Esophagus mucosa (tissue), 1 donor: ENCODE measurements at regions not wholly inside any gene's neighbourhood (a gene's known extent, or its start where the extent isn't known, plus 50 kb on each side); places are given as distances from the start of the nearest gene placed in this dataset.

ENCODE experiments used
- ATAC-seq: fragments of 200-7000 bp; cut with Tn5 transposase; one replicate; pipeline ENCODE4 v1.9.1; 2020
- donor health status: DM: yes; HTN: yes; CAD: no.

DNA sequence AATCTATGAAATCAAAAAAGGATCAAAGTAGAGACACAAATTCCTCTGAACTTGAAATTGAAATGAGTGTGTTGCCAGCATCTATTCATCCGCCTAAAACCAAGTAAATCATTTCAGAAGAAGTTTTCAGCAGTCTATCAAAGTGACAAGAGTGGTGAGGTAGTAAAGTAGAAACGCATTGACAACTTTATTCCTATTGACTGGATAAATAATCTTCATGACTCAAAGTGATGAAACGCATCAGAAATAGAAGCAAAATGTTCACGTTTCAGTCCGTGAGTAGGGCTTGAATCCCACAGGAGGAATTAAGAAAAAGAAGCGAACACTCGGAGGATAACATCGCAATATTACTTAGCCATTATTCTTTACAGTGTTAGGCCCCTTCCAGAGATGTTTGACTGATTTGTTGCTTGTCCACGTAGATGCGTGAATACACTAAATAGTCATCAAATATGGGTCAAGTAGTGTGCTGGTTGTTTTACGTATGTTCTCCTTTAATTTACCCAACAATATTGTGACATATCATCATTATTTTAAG is 314.4 kb downstream of the PLK2 start:
- no peak for ATAC-seq

DNA sequence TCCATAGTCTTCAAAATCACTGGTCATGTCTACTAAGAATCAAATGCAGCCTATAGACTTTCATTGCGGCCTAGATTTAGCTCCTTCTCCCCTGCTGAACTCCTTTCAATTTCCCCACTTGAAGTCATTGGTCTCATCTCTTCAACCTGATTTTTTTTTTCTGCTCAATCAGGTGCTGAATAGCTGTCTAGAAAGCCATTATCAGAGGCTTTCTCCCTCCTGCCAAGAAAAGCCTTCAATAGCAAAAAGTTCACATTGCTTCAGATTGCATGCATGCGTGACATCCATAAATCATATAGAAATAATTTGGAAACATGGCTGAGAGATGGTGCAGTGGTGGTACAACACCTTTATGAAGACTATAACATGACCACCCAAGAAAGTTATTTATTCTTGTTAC is 316.2 kb downstream of the PLK2 start:
- ATAC-seq = no peak

DNA sequence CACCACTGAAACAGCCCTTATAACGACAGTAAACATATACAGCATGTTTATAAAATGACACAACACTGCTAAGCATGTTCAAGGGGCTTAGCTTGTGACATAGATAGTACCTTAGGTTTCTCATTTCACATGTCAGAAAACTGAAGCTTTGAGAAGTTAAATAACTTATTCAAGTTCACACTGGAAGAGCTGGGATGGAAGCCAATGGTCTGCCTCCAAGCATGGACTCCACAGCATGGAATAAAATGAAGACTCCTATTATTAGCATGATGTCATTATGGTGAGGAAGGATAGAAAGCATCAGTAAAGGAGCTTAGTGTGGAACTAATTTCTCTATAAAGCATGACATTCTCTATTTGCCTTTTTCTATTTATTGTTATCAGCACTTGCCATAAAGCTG is 316.7 kb downstream of the PLK2 start:
- no peak for ATAC-seq

DNA sequence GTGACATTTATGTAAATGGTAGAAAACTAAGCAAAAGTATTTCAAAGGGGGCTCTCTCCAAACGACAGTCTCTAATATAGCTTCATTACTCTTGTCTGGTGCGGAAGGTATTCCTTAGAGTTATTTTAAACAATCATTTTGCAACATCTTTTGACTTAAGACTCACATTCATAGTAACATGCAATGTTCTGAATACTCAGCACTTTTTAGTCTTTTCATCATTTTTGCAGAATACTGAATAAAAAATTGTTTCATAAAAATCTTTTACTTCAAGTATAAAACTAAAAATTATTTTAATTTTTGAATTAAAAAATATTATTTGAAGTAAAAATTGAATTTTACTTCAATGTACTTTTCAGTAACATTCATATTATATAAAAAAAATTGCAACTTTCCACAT is 321.1 kb downstream of the PLK2 start:
- no peak for ATAC-seq

DNA sequence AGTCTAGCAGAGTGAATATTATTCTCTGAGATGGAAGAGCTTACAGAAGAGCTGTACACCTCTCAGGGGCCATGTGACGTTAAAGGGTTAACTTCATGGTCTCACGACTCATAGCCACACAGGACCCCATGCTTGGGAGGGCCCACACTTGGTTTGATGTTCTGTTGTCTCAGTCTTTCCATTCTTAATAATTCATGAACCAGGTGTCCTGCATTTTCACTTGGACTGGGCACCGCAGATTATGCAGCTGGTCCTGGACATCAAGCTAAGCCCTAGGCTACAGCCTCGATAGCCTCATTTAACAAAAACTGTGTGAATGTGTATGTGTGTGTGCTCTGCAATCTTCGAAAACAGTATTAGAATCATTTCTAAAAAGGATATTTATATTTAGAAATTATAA is 323.5 kb downstream of the PLK2 start:
- no peak for ATAC-seq

DNA sequence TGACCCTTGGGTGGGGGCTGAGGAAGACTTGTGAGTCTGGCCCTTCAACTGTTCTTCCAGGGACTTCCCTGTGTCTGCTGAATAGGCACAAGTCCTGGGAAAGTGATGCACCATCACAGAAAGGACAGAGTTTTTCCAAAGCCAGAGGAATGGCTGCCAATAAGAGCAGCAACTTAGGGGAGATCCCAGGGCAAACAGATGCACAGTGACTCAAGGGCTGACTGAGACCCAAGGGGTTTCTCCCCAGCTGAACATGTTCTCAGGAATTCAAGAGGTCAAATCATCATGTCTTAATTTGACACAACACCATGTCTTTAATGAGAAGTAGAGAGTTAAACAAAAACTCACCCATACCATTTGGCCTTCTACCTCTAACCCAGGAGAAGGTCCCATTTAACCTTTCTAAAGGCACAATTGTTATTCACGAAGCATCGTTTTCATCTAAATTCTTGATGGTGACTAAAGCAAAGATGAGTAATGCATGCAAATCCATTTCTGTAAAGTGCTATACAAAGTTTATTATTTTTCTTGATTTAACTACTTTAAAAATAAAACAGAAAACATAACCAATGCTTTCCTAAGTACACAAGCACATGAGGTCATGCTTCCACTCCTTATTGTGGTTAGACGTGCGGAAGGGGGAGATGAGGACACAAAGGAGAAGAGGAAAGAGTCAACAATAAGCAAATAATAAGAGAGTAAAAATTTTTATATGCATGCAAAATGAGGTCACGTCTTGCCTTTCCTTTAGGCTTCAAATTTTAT is 324.1 kb downstream of the PLK2 start:
- ATAC-seq = no peak

DNA sequence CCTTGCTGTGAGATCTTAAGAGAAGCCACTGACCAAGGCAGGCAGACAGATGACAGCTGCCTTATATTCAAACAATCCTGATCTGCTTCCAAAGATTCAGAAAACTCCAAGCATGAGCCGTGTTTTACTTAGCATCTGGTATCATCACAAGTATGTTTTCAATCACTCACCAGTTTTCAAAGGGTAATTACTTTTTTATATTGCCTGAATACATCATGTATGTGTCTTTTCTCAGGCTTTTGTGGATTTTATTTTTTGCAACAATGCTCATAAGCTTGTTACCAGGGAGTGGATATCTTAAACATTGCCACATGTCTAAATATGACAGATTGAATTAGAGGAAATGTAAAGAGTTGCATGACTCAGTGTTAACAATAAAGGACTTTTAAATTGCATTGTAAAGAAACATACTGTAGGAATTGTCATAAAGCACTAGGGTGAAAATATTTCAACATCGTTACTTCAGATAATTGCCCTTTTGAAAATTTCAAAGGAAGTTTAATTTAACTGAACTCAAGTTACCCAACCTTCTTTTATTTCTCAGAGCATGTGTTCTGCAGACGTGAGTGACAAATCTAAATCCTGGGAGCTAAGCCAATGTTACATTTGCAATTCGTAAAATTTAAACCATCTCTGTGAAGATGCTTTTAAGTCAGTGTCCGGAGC is 326.1 kb downstream of the PLK2 start:
- ATAC-seq = peak; percentile 98

DNA sequence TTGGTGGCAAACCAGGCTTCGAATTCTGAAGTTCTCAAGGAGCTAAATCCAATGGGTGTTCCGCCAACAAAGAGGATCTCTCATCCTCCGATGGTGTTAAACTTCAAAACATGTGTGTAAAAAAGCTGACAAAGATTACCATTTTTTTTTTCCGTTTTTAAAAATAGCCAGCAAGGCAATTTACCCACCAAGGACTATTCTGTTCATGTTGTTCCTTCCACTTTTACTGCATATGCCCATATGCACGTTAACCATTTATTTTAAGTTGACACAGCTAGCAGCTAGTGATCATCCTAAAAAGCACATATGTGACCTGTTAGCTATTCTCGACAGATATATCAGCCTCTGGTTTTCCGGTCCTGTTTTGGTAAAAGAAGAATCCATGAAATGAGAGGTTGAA is 326.7 kb downstream of the PLK2 start:
- ATAC-seq = no peak

DNA sequence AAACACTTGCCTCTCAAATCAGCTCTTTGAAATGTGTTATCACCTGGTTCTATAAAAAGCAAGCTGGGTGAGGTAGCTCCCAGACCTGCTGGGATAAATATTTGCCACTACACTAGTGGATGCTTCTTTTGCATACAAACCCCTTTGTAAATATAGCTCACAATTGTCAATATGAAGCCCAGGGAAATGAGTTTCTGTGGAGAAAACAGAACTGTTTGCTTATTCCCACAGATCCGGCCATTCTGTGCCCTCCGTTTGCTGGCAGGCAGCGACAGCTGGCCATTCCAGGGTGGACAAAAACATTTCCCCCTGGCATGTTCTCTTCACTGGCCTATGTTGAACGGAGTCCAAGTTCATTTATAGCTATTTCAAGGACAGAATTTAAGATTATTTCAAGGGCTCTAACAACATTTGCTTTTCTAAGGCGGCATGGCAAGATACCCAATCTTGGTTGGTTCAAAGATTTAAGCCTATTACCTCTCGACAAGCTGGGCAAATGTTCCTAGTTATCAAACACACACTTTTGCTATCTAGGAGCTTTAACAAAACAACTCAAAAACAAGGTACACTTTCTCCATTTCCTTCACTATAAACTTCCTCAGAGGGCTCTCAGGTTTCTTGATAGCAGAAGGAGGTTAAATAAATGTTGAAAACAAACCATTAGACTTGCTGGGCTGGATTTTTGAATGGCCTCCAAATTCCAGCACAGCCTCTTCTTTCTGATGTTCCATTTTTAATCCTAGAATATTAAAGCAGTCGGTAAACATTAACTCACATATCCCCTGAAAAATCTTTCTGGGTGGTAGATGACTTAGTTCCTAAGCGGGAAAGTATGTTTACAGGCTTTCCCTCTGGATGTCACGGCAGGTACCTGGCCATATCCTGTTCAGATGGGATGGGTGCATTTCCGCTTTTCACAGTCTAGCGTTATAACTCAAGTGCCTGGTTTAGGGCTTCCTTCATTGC is 332.3 kb downstream of the PLK2 start:
- ATAC-seq = no peak

DNA sequence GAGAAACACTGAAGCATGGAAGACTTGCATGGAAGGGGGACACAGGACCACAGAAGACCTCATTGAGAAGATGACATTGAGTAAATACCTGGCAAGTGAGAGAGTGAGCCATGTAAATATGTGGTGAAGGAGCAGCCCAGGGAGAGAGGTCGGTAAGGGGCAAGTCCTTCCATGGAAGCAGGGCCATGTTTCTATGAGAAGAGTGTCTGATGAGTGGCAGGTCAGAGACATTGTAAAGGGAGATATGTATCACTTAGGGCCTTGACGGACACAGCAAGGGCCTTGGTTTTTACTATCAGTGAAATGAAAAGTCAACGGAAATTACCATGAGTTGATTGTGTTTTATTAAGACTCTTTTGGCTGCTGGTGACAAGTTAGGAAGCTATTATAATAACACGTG is 336.4 kb downstream of the PLK2 start:
- no peak for ATAC-seq

DNA sequence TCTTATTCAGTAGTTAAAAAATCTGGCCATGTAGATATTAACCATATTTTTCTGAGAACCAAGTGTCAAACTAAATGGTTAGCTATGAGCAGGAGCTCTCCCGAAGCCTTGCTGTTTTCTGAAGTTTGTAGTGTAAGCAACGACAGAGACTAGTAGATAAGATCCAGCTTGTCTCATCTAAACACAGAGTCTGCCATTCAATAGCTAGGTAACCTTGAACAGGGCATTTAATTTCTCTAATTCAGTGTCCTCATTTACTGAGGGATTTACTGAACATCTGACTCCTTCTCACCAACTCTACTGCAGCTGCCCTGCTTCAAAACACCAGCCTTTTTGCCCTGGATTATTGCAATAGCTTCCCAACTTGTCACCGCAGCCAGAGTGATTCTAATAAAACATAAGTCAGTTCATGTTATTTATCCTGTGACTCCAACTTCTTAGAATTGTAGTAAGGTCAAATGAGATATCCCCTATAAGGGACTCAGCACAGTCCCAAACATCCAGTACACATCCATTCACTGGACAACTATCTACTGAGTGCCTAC is 337.0 kb downstream of the PLK2 start:
- no peak for ATAC-seq

DNA sequence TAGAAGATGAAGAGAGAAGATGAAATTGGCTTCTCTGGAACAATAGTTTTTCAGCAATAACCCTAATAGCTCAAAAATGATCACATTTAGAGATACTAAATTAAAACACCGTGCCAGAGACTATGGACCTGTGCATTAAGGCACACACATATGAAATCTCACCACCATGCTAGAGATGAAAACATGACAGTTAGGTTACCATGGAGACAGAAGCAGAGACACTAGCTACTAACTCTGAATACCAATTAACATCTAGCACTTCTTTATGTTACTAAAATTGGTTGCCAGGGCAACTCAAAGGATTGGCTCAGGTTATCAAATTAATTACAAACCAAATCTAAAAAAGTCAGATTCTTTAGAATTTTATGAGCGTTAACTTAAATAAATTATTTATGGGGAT is 337.7 kb downstream of the PLK2 start:
- ATAC-seq = no peak

DNA sequence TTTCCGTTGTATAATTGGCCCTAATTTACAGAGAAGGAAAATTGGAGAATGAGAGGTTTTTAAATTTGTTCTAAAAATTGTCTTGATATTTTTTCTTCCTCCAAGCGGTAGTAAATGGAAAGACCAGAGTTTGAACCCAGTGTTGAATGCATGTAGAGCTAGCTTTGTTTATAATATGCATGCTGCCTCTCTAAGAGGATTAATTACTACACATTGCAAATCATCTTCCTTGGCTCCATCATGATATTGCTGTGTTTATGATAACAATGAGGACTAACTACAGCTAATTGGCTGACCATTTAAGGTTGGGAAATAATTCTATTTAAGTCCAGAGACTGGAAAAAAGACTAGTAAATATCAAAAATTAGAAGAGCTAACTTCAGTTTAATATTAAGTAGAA is 338.5 kb downstream of the PLK2 start:
- ATAC-seq = no peak

DNA sequence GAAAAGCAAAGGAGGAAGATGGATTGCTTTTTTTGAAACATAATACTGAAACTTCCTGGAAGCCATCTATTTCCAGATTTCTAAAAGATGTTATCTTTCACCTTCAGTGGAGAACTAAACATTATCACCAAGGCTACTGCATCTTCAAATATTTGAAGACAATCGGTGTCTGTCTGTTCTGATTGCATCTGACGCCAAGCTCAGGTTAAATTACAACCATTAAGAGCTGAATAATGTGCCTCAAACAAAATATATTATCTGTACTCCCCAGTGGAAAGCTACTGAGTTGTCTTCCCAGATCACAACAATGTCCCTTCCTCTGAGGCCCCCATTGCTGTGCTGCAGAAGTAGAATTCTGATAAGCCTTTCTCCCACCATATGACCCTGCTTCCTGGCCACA is 342.3 kb downstream of the PLK2 start:
- ATAC-seq = no peak

DNA sequence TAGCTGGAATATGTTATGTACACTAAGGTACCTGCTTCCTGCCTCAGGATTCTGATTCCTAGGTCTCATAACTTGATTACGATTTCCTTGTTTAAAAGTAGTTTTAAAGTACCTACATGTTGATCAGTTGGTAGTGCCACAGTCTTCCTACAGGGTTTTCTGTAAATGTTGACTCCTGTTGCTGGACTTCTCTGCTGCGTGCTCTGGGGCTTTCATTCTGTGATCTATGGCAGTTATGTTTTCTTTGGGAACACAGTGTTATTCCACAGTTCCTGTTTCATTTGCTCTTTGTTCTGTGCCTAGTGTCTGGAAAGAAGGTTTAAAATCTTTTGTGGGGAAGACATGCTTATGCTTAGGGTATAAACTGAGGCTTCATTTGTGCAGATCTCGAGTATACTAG is 343.5 kb downstream of the PLK2 start:
- no peak for ATAC-seq

DNA sequence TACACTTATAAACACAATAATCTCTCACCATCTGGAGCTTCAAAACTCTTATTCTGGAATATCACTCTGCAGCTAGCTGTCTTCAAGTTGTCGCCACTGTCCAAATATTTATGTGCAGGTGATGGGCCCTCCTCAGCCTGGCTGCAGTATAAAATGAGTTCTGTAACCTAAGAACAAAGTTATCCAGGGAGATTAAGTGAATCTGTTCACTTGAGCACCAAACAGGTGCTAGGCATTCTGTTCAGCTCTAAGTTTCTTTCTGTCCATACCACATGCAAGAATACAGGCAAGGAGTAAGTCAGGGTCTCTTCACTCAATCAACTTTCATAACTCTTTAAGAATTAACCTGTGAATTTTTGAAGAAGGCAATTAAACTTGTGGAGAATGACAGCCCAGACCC is 344.1 kb downstream of the PLK2 start:
- no peak for ATAC-seq

DNA sequence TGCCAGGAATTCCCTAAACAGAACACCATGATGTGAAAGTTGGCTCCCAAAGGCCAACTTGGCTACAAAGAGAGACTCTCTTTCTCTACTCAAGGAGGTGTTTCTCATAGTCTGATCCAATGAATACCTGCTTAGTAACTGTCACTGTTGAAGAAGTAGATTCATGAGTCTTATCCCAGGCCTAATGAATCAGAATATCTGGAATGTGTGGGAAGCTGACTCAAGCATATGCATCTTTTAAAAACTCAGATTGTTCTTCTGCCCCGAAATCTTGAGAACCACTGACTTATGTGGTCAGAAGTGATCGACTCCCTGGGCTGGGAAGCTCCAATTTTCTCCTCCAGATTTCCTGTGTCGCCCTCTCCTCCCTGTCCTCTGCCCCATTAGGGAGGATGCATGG is 345.6 kb downstream of the PLK2 start:
- ATAC-seq = no peak

DNA sequence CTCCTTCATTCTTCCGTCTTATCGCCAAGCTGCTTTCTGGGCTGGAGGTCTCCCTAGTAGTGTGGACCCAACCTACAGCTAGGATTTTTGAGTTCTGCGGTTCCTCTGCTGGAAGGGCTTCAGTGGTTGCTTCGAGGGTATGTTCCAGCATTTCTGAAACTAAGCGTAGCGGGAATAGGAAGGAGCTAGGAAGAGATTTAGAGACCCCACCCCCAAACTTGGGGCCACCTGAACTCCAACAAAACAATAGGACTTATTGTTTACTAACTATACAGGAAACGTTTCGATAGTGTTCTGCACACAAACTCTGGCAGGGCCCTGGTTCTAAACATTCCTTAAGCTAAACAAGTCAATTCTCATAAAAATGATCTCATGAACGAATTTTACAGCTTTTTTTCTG is 346.7 kb downstream of the PLK2 start:
- no peak for ATAC-seq

DNA sequence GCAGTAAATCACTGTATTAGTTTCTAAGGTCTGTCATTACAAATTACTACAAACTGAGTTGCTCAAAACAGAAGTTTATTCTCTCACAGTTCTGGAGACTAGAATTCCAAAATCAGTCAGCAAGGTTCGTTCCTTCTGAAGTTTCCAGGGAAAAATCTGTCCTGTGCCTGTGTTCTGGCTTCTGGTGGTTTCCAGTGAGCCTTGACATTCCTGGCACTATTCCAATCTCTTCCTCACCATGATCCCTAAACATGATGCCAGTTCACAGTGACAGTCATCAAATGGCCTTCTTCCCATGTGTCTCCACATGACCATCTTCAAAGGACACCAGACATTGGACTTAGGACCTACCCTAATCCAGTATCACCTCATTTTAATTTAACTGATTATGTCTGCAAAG is 351.4 kb downstream of the PLK2 start:
- ATAC-seq = no peak

DNA sequence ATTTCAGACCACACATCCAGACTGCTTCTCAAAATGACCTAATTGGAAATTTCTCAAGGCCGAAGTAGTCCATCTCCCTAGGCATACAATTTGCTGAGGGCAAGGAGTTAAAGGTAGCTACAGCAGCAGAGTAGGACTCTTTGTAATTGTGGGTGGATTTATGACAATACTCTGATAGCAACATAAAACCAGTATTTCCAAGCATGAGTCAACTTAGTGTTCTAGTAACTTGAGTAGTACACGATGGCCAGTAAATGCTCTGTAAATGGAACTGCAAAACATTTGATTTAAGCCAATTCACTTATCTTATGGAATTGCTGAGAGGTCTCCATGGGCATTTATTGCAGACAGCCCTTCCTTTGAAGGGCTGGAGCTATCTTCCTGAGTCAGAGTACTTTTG is 352.2 kb downstream of the PLK2 start:
- ATAC-seq = peak; percentile 79

DNA sequence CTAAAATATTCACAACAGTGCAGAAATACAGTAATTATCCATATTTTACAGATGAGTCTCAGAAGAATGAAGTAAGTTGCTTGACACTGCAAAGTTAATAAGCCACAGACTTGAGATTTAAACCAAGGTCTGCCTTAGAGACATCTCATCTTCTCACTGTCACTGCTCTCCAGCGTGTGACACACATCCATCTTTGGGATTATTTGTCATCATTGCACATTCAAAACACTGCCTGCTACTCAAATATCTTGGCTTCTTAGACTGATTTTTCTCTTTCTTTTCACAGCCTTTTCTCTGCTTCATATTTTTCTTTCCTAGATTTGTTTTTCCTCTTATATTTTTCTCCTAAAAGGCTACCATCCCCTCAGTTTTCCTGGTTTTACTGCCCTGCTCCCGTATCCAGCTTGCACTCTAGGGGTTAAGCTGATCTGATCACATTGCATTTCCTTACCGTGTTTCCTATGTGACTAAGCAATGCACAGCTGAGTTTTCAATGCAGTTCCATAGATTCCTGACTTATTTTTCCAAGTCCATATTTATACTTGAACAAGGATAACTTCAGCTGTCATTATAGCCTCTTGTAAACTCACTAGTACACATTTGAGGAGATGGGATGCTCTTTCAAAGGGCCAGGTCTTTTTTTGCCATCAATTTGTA is 353.0 kb downstream of the PLK2 start:
- no peak for ATAC-seq

DNA sequence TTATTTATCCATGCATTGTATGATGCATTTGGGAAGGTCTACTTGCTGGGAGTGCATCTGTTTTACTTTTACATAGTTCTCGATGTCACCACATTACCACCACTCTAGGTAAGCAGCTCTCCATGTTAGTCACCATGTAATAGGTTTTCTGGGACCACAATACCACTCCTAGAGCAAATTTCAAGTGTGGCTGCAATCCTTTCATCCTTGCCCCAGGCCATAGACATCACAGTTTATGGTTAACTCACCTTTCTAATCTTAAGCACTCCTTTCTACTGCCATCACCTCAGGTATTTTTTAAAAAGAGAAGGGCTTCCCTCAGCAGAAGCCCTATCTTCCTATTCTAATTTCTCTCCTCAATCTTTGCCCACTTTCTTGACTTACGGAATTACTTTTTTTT is 354.1 kb downstream of the PLK2 start:
- ATAC-seq = no peak
